HL-60 (cell line): ENCODE measurements at regions not wholly inside any gene's neighbourhood (a gene's known extent, or its start where the extent isn't known, plus 50 kb on each side); places are given as distances from the start of the nearest gene placed in this dataset.
"Not testable (repeated sequence)": the region's sequence is repeated elsewhere in the genome, so short reads cannot be mapped to it uniquely, and the experiment has no call there.

ENCODE experiments used
- DNase-seq, 2 experiments: peaks; one replicate each; pipeline ENCODE4 v3.0.0-alpha.2; 2010 to 2020; ENCODE audit warnings: low read depth in 1 of 2, low spot score in 1 of 2
- H3K27ac ChIP-seq: fragments of 250-450 bp; sonication (Bioruptor Pico); replicated peaks from 2 replicates; pipeline ENCODE4 v1.5.1; 2020; ENCODE audit warnings: mild to moderate bottlenecking, moderate library complexity
- H3K27me3 ChIP-seq: fragments of 250-450 bp; sonication (Bioruptor Pico); 2 replicates; pipeline ENCODE4 v1.5.1; 2021; ENCODE audit warnings: mild to moderate bottlenecking, moderate library complexity; ENCODE audit not compliant: insufficient read depth, poor library complexity, severe bottlenecking
- H3K4me3 ChIP-seq: replicated peaks from 2 replicates; pipeline ENCODE4 v1.5.1; 2011; ENCODE audit warnings: mild to moderate bottlenecking, control low read depth, low read length; ENCODE audit not compliant: insufficient read depth
- CTCF ChIP-seq: IDR thresholded peaks from one replicate; pipeline ENCODE4 v1.5.1; 2011; ENCODE audit warnings: low read length, control low read depth, inconsistent platforms; ENCODE audit not compliant: insufficient read depth
- GABPA ChIP-seq: IDR thresholded peaks from 2 replicates; pipeline ENCODE4 v1.6.1; 2012; ENCODE audit warnings: low read depth
- POLR2AphosphoS5 ChIP-seq: IDR thresholded peaks from 2 replicates; pipeline ENCODE4 v1.6.1; 2012; ENCODE audit warnings: low read depth
- REST ChIP-seq: IDR thresholded peaks from 2 replicates; pipeline ENCODE4 v1.6.1; 2012; ENCODE audit warnings: low read depth; ENCODE audit not compliant: insufficient replicate concordance
- SPI1 ChIP-seq: IDR thresholded peaks from 2 replicates; pipeline ENCODE4 v1.6.1; 2012; ENCODE audit warnings: low read depth, mild to moderate bottlenecking, borderline replicate concordance

- no peak overlapping the region for H3K27ac ChIP-seq
- TF ChIP-seq GABPA (no peak), POLR2AphosphoS5 (no peak), CTCF (no peak)
- no peak overlapping the region for H3K4me3 ChIP-seq
- DNase-seq = no peak
- H3K27me3 ChIP-seq = peaks cover 3% of the 10 kb centered on the region
Measured at GRCh38 chr14:101255765-101256125, 305.6 kb upstream of the DIO3 start.

- Histone ChIP-seq H3K4me3 (no peak overlapping the region), H3K27ac (no peak overlapping the region), H3K27me3 (peaks cover 3% of the 10 kb centered on the region)
- DNase-seq = no peak
- no peak for TF ChIP-seq SPI1
- TF ChIP-seq REST = no peak
- TF ChIP-seq CTCF = no peak
- TF ChIP-seq GABPA = no peak
- TF ChIP-seq POLR2AphosphoS5 = no peak
Measured at GRCh38 chr14:101256266-101256665, 305.0 kb upstream of the DIO3 start.

- DNase-seq = no peak
- TF ChIP-seq CTCF = no peak
- no peak overlapping the region for H3K4me3 ChIP-seq
- peaks cover 3% of the 10 kb centered on the region for H3K27me3 ChIP-seq
- no peak overlapping the region for H3K27ac ChIP-seq
Measured at GRCh38 chr14:101257551-101257950, 303.7 kb upstream of the DIO3 start.

GRCh38 chr14:101259748-101260147 is 301.5 kb upstream of the DIO3 start:
- no peak overlapping the region for H3K27ac ChIP-seq
- H3K4me3 ChIP-seq = no peak overlapping the region
- DNase-seq = no peak
- no peak for TF ChIP-seq REST
- TF ChIP-seq CTCF = no peak
- no peak for TF ChIP-seq GABPA
- no peak for TF ChIP-seq POLR2AphosphoS5
- TF ChIP-seq SPI1 = no peak
- peaks cover 3% of the 10 kb centered on the region for H3K27me3 ChIP-seq

GRCh38 chr14:101266441-101266840 is 294.9 kb upstream of the DIO3 start:
- H3K27ac ChIP-seq, H3K27me3 ChIP-seq, DNase-seq, H3K4me3 ChIP-seq: not testable (repeated sequence)
